Right lobe of liver (tissue), 4 donors: ENCODE measurements at regions not wholly inside any gene's neighbourhood (a gene's known extent, or its start where the extent isn't known, plus 50 kb on each side); places are given as distances from the start of the nearest gene placed in this dataset.

Experiments used
- CTCF ChIP-seq, 4 donors: fragments of 200-600 bp in 3 of 4; fragments of 450-650 bp in 1 of 4; IDR thresholded peaks; one replicate each; pipeline versions ENCODE4 v1.5.1 to v1.8.0; 2016 to 2022; ENCODE audit warnings: antibody characterized with exemption in 4 of 4, mild to moderate bottlenecking in 2 of 4
- POLR2A ChIP-seq: fragments of 450-650 bp; IDR thresholded peaks from one replicate; pipeline ENCODE4 v1.6.1; 2017; ENCODE audit warnings: antibody characterized with exemption, mild to moderate bottlenecking
- donor health status: DM: no; HTN: no; CAD: no.
- donor health status: DM: no; HTN: no; CAD: no.
- donor health status: DM: no; HTN: yes; CAD: no.

- TF ChIP-seq CTCF (IDR thresholded peaks at IDR 0.05) (no peak), POLR2A (no peak)
Measured at GRCh38 chr5:7050986-7051385, 337.8 kb downstream of the TENT4A start.
